Loucy (cell line): ENCODE measurements at regions not wholly inside any gene's neighbourhood (a gene's known extent, or its start where the extent isn't known, plus 50 kb on each side); places are given as distances from the start of the nearest gene placed in this dataset.

ENCODE experiments used
- EZH2phosphoT487 ChIP-seq: fragments of 200-600 bp; IDR thresholded peaks from 2 replicates; pipeline ENCODE4 v1.6.1; 2018; ENCODE audit warnings: antibody characterized with exemption, mild to moderate bottlenecking, moderate library complexity, borderline replicate concordance
- TF ChIP-seq, protein P1 (sequence below): fragments of 200-600 bp; sonication (generic); conservative IDR thresholded peaks from 2 replicates; pipeline ENCODE4 v1.5.1; 2014; ENCODE audit warnings: mild to moderate bottlenecking, antibody characterized with exemption, low read length

DNA sequence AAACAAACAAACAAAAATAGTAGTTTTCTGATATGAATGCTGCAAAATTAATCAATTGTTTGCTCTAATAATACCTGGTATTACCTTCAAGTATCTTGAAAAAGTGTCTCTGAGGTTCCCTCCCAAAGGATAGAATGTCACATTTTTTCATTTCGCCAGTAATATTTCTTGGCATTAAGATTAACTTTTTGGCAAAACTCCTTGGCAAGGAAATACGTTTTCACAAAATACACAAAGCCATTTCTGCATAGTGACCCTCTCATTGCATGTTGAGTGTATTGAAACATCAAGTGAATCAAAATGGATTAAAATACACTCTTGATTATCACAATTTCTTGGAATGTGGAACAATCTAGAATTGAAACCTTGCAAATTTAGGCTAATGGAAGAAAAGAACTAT, 230.5 kb downstream of the ATPSCKMT start:
- TF ChIP-seq, protein P1, sequence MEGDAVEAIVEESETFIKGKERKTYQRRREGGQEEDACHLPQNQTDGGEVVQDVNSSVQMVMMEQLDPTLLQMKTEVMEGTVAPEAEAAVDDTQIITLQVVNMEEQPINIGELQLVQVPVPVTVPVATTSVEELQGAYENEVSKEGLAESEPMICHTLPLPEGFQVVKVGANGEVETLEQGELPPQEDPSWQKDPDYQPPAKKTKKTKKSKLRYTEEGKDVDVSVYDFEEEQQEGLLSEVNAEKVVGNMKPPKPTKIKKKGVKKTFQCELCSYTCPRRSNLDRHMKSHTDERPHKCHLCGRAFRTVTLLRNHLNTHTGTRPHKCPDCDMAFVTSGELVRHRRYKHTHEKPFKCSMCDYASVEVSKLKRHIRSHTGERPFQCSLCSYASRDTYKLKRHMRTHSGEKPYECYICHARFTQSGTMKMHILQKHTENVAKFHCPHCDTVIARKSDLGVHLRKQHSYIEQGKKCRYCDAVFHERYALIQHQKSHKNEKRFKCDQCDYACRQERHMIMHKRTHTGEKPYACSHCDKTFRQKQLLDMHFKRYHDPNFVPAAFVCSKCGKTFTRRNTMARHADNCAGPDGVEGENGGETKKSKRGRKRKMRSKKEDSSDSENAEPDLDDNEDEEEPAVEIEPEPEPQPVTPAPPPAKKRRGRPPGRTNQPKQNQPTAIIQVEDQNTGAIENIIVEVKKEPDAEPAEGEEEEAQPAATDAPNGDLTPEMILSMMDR: no peak
- TF ChIP-seq EZH2phosphoT487: no peak
